ENCODE measurements at regions not wholly inside any gene's neighbourhood (a gene's known extent, or its start where the extent isn't known, plus 50 kb on each side); places are given as distances from the start of the nearest gene placed in this dataset.

- ATAC-seq (peak; percentile 8), DNase-seq (ENCODE audit: low read depth, low spot score) (no peak)
- H3K27ac ChIP-seq (ENCODE audit: low read depth, low read length) = peak overlapping the region; percentile 88
- RAD21 ChIA-PET (ENCODE audit: low non-redundant PET in 1 of 2, low total read pairs in 2 of 2, uncharacterized antibody in 2 of 2, unreplicated experiment in 2 of 2) = no interaction called here
- no peak overlapping the region for H2AFZ ChIP-seq (ENCODE audit: low read depth, low read length, poor library complexity, severe bottlenecking)
- H3K27me3 ChIP-seq (ENCODE audit: insufficient read depth, low read length) = no peaks in the 10 kb centered on the region
- intact Hi-C loops (cut with micrococcal nuclease) = loop anchor here (10.0 kb wide), 1 partner anchor 171 kb away; the partner anchor contains the start of gene NCOR2
- POLR2A ChIA-PET = no interaction called here
- peak overlapping the region; percentile 92 for H3K4me2 ChIP-seq (ENCODE audit: low read length)
- peak overlapping the region in 1 of 2 experiments; percentile 30; a peak in 1 of 4 replicates for H3K4me3 ChIP-seq (replicated peaks in 1 of 2; ENCODE audit: low read depth in 1 of 2, low read length in 2 of 2)
- CTCF ChIA-PET = interaction anchor here (1.0 kb wide), 1 partner anchor 27 kb away, joined by 3 read pairs; no protein-coding TSS in a partner anchor
- peaks cover 44 to 90% of the 10 kb centered on the region in 2 experiments for H3K4me1 ChIP-seq (ENCODE audit: control insufficient read depth in 1 of 2, insufficient read depth in 2 of 2, low read length in 2 of 2)
- no peaks in the 10 kb centered on the region for H3K79me2 ChIP-seq (ENCODE audit: insufficient read depth, low read length)
- H3K9me3 ChIP-seq (ENCODE audit: control insufficient read depth in 1 of 2, insufficient read depth in 1 of 2, low read depth in 1 of 2, low read length in 2 of 2) = no peaks in the 10 kb centered on the region
- peak overlapping the region; percentile 71 for H3K9ac ChIP-seq (ENCODE audit: low read length)
- no peaks in the 10 kb centered on the region for H3K9me2 ChIP-seq (ENCODE audit: insufficient read depth)
- no peaks in the 10 kb centered on the region for H4K20me1 ChIP-seq (ENCODE audit: insufficient read depth)
- H3K36me3 ChIP-seq (ENCODE audit: control insufficient read depth in 1 of 2, insufficient read depth in 2 of 2, low read length in 2 of 2) = peaks cover 5 to 6% of the 10 kb centered on the region in 2 experiments; a peak in 2 of 4 replicates
- no peak for TF ChIP-seq CEBPB (IDR thresholded peaks at IDR 0.05; ENCODE audit: low read depth)
- no peak for TF ChIP-seq POLR2AphosphoS5 (IDR thresholded peaks at IDR 0.05; ENCODE audit: low read depth, low read length)
- no peak for TF ChIP-seq JUND (IDR thresholded peaks at IDR 0.05)
- no TSS peak for BruUV-seq (replicated peaks)
Measured at GRCh38 chr12:124393414-124393790, 98.5 kb downstream of the RFLNA start.

DNA sequence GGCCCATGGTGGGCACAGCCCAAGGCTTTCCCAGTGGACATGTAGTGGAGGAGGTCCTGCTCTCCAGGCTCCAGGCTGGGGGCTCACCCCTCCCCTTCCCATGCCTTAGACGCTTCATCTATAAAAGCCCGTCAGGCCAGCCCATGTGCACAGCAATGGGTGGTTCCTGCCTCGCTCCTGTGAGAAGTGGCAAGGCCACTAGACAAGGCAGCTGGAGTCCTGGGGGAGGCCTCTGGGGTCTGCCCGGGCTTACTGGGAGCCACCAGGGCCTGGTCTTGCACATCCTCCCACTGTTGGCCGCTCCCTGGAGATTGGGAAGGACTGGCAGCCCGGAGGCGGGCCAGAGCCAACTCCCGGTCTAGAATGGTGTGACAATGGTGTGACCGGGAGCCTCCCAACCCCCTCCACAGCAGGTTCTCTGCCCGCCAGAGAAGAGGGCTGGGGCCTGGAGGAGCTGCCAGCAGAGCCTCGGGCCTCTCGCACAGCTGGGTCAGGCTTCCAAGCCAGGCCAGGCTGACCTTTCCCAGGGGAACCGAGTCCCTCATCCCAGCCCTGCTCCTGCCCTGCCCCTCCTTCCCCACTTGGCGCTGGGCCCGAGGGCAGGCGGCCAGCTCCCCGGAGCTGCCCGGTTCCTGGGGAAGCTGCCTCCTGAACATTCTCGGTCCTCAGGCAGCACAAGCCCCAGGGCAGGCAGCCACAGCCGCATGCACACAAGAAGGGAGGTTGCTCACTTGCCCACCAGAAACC, 97.9 kb downstream of the RFLNA start:
- DNase-seq (ENCODE audit: low read depth, low spot score) = no peak
- H3K36me3 ChIP-seq (ENCODE audit: control insufficient read depth in 1 of 2, insufficient read depth in 2 of 2, low read length in 2 of 2) = peaks cover 5 to 6% of the 10 kb centered on the region in 2 experiments; a peak in 2 of 4 replicates
- ChIA-PET POLR2A (no interaction called here), RAD21 (ENCODE audit: low non-redundant PET in 1 of 2, low total read pairs in 2 of 2, uncharacterized antibody in 2 of 2, unreplicated experiment in 2 of 2) (interaction anchor here in 1 of 2 experiments (0.6 kb wide), 1 partner anchor 131 kb away, joined by 3 read pairs; no protein-coding TSS in a partner anchor), CTCF (interaction anchor here (1.0 kb wide), 1 partner anchor 26 kb away, joined by 3 read pairs; no protein-coding TSS in a partner anchor)
- peak overlapping the region; percentile 5 to 30; a peak in 2 of 4 replicates for H3K4me3 ChIP-seq (replicated peaks in 1 of 2; ENCODE audit: low read depth in 1 of 2, low read length in 2 of 2)
- peak overlapping the region; percentile 71 for H3K9ac ChIP-seq (ENCODE audit: low read length)
- no TSS peak for BruUV-seq (replicated peaks)
- peaks cover 44 to 91% of the 10 kb centered on the region in 2 experiments for H3K4me1 ChIP-seq (ENCODE audit: control insufficient read depth in 1 of 2, insufficient read depth in 2 of 2, low read length in 2 of 2)
- H4K20me1 ChIP-seq (ENCODE audit: insufficient read depth) = no peaks in the 10 kb centered on the region
- no peaks in the 10 kb centered on the region for H3K27me3 ChIP-seq (ENCODE audit: insufficient read depth, low read length)
- peak overlapping the region; percentile 92 for H3K4me2 ChIP-seq (ENCODE audit: low read length)
- no peaks in the 10 kb centered on the region for H3K9me2 ChIP-seq (ENCODE audit: insufficient read depth)
- no peak for TF ChIP-seq ATF3 (IDR thresholded peaks at IDR 0.05)
- peak; percentile 51; the same call in 1 of the 2 replicates for TF ChIP-seq POLR2AphosphoS5 (IDR thresholded peaks at IDR 0.05; ENCODE audit: low read depth, low read length)
- peak; percentile 65 for ATAC-seq
- H3K9me3 ChIP-seq (ENCODE audit: control insufficient read depth in 1 of 2, insufficient read depth in 1 of 2, low read depth in 1 of 2, low read length in 2 of 2) = no peaks in the 10 kb centered on the region
- peak overlapping the region; percentile 88 for H3K27ac ChIP-seq (ENCODE audit: low read depth, low read length)
- no peaks in the 10 kb centered on the region for H3K79me2 ChIP-seq (ENCODE audit: insufficient read depth, low read length)
- no peak overlapping the region for H2AFZ ChIP-seq (ENCODE audit: low read depth, low read length, poor library complexity, severe bottlenecking)
- intact Hi-C loops (cut with micrococcal nuclease) = loop anchor here (10.0 kb wide), 1 partner anchor 172 kb away; the partner anchor contains the start of gene NCOR2
